Right renal cortex interstitium (tissue), 3 donors: ENCODE measurements at regions not wholly inside any gene's neighbourhood (a gene's known extent, or its start where the extent isn't known, plus 50 kb on each side); places are given as distances from the start of the nearest gene placed in this dataset.
"Not testable (repeated sequence)": the region's sequence is repeated elsewhere in the genome, so short reads cannot be mapped to it uniquely, and the experiment has no call there.

Experiments
- DNase-seq, 3 donors: peaks; one replicate each; pipeline ENCODE4 v3.0.0-alpha.2; 2013; ENCODE audit warnings: low read depth in 3 of 3, low spot score in 2 of 3

DNA sequence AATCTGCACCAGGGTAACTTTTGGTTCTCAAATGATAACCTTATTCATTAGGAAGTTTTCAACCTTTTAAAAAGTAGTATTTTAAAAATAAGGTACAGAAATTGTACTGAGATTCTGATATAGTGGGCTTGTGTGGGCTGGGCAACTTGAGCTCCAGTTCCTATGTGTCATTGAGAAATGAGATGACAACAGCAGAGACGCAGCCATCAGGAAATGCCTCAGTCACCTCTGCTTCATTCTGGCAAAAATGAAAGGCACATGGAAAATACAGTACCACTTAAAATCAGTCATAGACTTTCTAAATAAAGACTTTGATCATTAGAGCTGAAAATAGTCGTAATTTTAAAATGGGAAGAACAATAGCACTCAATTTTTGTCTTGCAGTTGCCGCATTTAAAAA is 480.2 kb downstream of the PLK2 start:
- no peak for DNase-seq

DNA sequence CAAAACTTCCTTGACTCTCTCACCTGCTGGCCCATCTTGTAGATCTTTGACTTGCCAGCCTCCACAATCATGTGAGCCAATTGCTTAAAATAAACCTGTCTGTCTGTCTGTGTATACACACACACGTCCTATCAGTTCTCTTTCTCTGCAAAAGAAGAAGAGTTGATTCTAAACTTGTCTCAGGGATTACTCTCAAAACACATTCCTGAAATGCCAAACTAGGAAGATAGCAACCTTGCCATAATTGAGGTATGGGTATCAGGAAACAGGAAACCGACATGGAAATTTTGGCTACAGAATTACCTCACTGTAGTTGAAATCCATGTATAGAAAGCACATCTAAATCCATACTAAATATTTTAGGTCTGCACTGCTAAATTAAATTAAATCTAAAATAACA is 483.4 kb downstream of the PLK2 start:
- no peak for DNase-seq

DNA sequence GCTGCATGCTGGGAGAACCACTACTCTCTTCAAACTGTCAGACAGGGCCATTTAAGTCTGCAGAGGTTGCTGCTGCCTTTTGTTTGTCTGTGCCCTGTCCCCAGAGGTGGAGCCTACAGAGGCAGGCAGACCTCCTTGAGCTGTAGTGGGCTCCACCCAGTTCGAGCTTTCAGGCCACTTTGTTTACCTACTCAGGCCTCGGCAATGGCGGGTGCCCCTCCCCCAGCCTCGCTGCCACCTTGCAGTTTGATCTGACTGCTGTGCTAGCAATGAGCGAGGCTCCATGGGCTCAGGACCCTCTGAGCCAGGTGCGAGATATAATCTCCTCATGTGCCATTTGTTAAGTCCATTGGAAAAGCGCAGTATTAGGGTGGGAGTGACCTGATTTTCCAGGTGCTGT is 487.8 kb downstream of the PLK2 start:
- DNase-seq = not testable (repeated sequence)

DNA sequence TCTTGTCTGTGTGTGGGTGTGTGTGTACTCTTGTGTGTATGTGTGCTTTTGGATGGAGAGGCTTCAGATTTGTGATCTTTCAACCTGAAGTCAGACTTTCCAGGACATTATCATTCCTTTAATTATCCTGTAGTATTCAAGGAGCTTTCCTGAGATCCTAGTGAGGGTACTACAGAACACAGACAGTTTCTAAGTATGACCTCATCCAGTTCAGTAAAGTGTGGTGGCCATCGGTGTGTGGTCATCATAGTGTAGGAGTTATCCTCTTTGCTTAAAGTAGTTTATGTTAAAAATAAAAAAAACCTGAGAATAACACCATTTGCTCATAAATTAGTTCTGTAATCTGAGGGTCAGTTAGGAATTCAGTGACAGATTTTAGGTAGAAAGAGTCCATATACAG is 478.0 kb upstream of the ACTBL2 start:
- no peak for DNase-seq

DNA sequence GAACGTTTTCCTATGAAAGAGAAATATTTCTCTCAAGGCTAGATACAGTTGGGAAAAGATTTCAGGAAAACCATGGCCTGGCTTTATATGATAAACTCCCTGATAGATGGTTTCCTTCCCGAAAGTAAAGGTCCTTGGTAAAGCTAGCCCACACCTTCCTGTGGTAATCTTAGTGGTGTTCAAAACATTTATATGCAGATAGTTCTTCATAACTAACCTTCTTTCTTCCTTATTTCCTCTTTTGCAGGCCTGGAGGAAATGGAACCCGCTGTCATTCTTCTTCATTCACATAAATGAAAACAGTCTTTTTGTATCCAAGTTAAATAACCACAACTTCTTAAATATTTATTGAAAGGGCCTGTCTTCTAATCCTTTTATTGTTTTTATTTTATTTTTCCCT is 474.0 kb upstream of the ACTBL2 start:
- DNase-seq = no peak

DNA sequence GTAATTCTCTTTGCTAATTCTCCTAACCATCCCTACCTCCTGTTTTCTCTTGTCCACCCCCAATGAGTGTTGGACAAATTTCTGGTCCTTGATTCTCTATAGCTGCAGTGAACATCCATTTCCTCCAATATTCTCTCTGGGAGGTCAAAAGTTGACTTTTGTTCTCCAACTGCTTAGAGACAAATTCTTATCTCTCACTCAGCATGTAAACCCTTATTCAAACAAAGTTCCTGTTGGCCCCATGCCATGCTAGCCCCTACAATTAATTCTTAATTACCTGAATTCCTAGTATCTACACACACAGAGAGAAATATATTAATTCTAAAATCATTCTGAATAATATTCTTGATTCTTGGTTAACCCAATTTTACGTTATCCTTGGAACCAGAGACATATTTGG is 472.9 kb upstream of the ACTBL2 start:
- no peak for DNase-seq

DNA sequence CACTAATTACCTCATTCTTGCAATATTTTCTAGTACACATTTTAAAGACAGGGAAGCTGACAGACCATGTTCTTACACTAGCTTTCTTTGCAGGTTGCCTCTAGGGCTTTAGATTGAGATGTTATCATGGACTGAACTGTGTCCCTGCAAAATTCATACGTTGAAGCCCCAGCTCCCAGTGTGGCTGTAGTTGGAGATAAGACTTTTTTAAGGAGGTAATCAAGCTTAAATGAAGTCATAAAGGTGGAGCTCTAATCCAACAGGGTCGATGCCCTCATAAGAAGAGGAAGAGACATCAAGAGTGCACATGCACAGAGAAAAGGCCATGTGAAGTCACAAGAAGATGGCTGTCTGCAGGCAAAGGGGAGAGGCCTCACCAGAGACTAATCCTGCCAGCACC is 471.2 kb upstream of the ACTBL2 start:
- no peak for DNase-seq

DNA sequence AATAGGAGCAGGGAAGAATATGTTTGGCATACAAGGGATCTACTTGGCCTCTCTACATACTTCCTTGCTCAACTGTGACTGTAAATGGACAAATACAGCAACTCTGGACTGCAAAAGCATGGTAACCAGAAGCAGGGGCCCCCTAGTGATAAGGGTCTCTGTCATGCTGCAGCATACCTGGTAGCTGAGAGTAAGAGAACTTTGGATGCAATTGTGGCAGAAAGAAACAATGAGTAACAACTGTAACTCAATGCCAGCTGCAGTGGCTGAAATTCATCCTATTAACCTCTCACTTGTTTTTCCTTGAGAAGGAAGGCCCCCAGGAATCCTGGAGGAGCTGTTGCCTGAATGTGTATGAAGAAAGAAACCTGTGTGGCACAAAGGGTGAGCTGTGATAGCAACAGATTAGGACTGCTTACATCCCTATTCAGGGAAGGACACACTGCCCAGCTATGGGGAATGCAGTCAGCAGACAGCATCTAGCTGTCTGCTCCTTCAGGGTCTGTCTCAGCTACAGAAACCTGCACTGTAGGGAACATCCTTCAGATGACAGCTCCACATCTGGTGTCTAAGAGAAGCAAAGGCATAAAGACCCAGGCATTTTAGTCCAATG is 468.1 kb upstream of the ACTBL2 start:
- no peak for DNase-seq

DNA sequence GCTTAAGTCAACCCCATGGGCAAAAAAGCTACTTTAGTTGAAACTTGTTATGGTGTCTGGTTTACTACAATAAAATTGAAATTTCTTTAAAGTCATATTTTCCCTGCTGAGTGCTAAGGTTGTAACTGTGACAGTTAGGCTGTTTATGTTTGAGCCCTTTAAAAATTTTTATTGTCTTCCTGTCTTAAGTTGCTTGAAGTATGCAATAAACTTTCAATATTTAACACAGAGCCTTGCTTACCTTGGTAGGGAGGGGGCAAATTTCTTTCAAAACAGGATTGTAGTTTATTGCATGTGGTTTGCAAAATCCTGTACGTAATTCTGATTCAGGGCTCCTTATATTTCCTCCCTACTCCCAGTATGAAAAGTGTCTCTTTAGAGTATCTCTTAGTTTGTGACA is 465.5 kb upstream of the ACTBL2 start:
- DNase-seq = no peak

DNA sequence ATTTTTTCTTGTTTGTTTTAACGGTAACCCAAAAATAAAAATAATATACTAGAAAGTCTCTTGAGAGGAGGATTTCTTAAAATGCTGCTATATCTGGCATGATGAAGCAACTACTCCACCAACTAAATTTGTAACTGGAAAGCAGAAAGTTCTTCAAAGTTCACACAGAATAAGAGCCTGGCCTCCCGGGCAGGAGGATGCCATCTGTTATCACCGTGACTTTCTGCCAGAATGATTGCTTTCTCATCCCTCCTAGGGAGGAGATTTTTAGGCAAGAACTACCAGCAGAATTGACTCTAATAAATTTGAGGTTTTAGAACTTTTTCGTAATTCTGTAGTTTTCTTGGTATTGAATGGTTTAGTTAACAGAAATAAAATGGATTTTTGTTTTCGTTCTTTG is 464.6 kb upstream of the ACTBL2 start:
- DNase-seq = no peak

DNA sequence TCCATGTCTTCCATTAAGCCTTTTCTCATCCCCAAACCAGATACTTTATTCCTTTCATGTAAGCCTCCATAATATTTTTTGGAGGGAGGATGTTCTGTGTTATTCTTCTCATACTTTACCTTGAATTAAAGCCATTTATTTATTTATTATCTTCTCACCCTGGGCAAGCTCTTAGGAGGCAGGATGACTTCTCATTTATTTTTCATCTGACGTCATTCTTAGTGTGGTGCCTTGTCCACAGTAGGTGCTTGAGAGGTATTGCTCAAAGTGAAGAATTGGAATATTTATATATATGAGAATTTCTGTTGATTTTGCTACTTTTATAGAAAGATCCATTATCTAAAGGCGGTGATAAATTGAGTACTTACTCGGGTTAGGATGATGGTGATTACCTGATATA is 458.3 kb upstream of the ACTBL2 start:
- no peak for DNase-seq

DNA sequence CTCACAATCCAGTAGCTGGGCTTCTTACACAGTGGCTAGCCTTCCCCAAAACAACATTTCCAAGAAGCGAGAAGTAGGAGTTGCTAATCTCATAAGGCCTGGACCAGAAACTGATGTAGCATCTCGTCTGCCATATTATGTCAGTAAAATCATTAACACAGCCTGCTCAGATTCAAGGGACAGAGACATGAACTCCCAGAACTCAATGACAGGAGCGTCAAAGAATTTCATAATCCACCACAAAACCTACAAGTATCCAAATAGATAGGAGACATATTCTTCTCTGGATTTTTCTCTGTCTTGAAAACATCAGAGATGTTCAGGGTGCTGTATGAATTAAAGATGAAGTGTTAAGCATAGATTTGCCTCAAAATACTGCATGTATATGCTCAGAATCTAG is 457.6 kb upstream of the ACTBL2 start:
- no peak for DNase-seq

DNA sequence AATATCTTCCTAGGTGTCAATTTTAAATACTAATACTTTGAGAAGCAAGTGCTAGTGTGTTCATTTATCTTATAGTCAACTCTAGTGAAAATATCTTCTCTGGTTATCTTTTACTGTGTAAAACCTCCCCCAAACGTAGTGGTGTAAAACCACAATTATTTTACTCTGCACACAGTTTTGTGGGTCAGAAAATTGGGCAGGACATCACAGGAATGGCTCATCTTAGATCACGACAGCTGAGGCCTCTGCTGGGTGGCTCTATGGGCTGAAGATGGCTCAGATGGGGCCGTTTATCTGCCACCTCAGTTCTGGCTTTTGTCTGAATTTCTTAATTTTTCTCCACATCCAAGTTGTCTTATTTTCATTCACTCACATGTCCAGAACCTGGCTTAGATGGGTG is 457.2 kb upstream of the ACTBL2 start:
- no peak for DNase-seq

DNA sequence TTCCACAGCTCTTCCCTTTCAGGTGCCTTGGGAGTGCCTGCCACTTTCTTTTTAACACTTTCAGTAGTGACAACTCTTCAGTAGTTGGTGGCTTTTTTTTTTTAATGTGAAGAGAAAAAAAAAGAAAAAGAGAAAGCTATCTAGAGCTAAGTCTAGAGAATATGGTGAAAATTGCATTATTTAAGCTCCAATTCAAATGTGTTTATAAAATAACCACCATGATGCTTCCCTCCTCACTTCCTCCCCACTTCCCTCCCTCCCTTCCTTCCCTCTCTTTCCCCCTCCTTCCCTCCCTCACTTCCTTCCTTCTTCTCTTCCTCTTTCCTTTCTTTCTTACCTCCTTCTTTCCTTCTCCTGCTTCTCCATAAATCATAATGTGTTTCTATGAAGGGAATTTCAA is 456.7 kb upstream of the ACTBL2 start:
- no peak for DNase-seq

DNA sequence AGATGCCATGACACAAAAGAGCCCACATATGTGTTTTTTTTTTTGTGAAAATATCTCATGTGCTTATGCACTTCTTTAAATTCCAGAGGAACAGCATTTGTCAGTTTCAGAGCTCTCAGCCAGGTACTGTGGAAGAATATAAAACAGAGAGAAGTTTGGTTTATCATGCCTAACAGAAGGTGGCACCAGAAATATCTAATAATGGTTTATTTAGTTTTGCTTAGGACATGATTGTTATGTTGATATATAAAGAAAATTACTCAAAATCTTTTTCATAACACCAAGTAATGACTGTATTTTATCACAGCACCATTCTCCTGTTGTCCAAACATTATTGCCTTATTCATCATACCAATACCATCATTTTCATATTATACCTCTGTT is 455.6 kb upstream of the ACTBL2 start:
- no peak for DNase-seq

DNA sequence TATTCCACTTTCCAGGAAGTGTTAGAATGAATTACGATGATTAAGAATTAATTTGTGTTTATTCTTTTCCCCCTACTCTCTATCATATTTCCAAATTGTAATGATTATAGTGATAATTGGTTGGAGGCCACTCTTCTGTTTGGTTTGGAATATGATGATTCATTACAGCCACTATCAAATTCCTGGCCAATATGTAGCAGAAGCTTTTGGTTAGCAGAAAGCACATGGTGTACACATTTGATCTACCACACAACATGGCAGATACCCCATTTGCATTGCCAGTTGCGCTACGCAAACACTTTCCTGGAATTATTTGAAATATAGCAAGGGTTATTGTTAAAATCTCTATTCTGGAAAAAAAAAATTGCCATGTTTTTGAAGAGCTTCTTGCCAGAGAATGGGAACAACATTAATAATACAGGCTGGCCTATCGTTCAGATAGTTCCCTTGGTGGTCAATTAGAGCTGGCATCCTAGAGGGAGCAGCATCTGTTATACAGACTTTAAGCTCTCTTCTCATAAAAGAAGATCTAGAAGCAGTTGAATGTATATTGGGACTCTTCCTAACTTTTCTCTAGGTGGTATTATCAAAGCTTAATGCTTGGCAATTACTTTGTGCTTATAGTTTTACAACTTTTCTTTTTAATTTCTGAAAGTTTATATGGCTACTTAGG is 455.0 kb upstream of the ACTBL2 start:
- no peak for DNase-seq

DNA sequence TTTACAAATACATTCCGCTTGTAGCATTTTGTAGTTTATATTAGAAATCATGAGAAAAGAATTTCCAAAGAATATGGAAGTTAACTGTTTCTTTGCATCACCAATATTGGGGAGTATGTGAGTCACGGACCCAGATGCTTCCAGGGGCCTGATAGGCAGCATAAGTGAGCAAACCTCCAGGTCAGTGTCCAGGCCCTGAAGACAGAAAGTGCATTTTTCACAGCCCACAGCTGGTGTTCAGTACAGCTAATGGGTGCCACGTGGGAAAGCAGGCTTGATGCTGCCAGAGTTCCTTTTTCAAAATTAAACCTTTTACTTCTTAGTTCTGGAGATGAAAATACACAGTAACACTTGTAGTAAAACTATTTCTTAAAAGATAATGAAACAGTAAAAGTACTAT is 454.4 kb upstream of the ACTBL2 start:
- no peak for DNase-seq

DNA sequence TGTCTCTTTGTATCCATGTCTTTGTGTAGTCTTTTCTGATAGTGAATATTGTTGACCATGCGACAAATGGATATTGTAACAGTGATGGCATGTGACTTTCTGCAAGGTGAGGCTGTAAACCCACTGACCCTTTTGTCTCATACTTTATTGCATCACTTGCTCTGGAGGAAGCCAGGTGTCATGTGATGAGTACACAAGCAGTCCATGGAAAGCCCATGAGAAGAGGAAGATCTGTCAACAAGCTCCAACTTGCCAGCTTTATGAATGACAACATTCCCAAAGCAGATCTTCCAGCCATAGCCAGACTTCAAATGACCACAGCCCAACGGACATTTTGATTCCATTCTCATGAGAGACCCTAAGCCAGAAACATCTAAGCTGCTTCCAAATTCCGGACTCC is 450.1 kb upstream of the ACTBL2 start:
- no peak for DNase-seq

DNA sequence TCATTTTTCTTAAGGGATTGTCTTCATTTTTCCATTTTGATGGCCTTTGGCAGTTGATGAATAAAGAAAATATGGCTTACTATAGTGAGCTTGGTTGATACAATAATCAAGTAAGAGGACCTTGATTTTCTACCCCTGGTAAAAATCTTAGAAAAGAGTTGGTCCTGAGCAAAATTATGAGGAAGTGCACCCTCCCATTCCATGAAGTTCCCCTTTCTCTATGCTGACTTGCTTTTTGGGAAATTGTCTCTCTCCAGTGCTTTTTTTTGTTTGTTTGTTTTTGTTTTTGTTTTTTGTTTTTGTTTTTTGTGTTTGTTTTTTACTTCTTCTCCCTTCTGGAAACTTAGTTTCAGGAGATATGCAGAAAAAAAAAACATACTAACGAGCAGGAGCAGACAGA is 449.2 kb upstream of the ACTBL2 start:
- no peak for DNase-seq

DNA sequence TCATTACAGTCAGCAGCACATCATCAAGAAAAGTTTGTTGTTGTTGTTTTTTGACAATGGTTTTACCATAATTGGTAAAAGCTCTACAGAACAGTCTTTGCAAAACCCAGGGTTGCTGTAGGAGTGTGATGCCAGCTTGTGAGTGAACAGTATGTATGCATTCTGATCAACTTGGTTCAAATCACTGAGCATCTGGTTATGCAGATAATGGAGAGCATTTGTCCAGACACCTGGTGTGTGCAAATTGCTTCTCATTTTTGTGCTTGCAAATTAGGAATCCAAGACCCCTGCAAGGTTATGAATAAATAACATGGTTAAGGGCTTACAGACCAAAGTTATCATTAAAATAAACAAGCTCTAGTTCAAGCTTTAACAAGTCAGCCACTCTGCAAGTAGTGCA is 448.7 kb upstream of the ACTBL2 start:
- no peak for DNase-seq

DNA sequence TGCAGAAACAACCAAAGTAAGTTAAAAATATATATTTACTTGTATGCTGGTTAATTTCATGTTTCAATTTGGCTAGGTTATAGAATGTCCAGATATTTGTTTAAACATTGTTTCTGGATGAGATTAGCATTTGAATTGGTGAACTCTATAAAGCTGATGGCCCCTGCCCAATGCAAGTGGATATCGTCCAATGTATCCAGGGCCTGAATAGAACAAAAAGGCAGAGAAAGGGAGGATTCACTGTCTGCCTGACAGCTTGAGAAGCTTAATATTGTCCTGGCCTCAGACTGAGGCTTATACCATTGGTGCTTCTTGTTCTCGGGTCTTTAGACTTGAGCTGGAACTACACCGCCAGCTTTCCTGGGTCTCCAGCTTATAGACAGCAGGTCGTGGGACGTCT is 446.7 kb upstream of the ACTBL2 start:
- DNase-seq = no peak

DNA sequence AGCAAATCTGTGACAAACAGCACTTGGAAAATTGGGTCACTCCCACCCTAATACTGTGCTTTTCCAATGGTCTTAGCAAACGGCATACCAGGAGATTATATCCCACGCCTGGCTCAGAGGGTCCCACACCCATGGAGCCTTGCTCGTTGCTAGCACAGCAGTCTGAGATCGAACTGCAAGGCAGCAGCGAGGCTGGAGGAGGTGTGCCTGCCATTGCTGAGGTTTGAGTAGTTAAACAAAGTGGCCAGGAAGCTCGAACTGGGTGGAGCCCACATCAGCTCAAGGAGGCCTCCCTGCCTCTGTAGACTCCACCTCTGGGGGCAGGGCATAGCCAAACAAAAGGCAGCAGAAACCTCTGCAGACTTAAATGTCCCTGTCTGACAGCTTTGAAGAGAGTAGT is 440.5 kb upstream of the ACTBL2 start:
- not testable (repeated sequence) for DNase-seq

DNA sequence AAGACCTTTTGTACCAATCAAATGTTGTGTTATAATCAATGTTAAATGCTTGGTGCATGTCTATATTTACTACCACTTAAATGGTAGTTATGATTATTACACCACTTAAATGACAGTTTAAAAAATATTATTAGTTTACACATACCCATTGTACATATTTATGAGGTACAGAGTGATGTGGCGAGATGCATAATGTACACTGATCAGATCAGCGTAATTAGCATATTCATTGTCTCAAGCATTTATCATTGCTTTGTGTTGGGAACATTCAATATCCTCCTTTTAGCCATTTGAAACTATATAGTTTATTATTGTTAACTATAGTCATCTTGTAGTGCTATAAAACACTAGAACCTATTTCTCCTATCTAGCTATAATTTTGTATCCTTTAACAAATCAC is 434.4 kb upstream of the ACTBL2 start:
- DNase-seq = no peak
